SK-N-MC (cell line): ENCODE measurements at regions not wholly inside any gene's neighbourhood (a gene's known extent, or its start where the extent isn't known, plus 50 kb on each side); places are given as distances from the start of the nearest gene placed in this dataset.

Experiments
- EZH2 ChIP-seq: fragments of 200-600 bp; sonication (generic); IDR thresholded peaks from one replicate; pipeline ENCODE4 v1.6.1; 2017; ENCODE audit warnings: antibody characterized with exemption
- FOXP2 ChIP-seq: optimal IDR thresholded peaks from 2 replicates; pipeline ENCODE3; 2011; ENCODE audit warnings: mild to moderate bottlenecking, moderate library complexity; ENCODE audit not compliant: insufficient read depth; ENCODE audit errors: extremely low read length, control extremely low read depth
- POLR2AphosphoS5 ChIP-seq: IDR thresholded peaks from 2 replicates; pipeline ENCODE4 v1.6.1; 2012; ENCODE audit warnings: mild to moderate bottlenecking, low read depth, low read length, borderline replicate concordance

DNA sequence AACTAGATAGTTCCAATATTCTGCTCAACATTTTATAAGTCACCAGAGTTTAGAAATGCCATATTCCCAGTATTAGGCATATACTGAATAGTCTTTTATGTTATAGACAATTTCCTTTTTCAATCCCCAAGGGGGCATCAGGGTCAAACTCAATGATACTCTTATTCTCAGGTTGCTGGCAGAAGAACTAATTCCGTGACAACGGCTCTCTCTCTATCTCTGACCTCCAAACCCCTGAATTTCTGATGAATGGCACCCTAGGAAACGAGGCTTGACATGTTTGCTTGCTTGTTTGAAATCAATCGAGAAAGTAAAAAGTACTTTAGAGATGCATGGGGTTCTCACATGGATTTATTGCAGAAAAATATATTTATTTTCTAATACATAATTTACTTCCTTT lies 160.1 kb downstream of the CASP12 start:
- TF ChIP-seq EZH2 (no peak), POLR2AphosphoS5 (no peak), FOXP2 (no peak)
